Spinal cord (tissue), 9 donors: ENCODE measurements at regions not wholly inside any gene's neighbourhood (a gene's known extent, or its start where the extent isn't known, plus 50 kb on each side); places are given as distances from the start of the nearest gene placed in this dataset.
"Not testable (repeated sequence)": the region's sequence is repeated elsewhere in the genome, so short reads cannot be mapped to it uniquely, and the experiment has no call there.

Experiments
- DNase-seq, 6 donors: peaks; one replicate each; pipeline versions ENCODE4 v3.0.0 to v3.0.0-alpha.2; 2013 to 2015; ENCODE audit warnings: low spot score in 6 of 6, low read depth in 4 of 6
- H3K27ac ChIP-seq: one replicate; pipeline ENCODE4 v1.5.1; 2013; ENCODE audit warnings: low read depth, low read length, control low read depth
- H3K27me3 ChIP-seq: one replicate; pipeline ENCODE4 v1.6.1; 2013; ENCODE audit warnings: low read length; ENCODE audit not compliant: control insufficient read depth, insufficient read depth
- H3K36me3 ChIP-seq: one replicate; pipeline ENCODE4 v1.6.1; 2013; ENCODE audit warnings: low read length; ENCODE audit not compliant: control insufficient read depth, insufficient read depth
- H3K4me1 ChIP-seq: one replicate; pipeline ENCODE4 v1.6.1; 2013; ENCODE audit warnings: low read length; ENCODE audit not compliant: control insufficient read depth, insufficient read depth
- H3K4me3 ChIP-seq: one replicate; pipeline ENCODE4 v1.5.1; 2013; ENCODE audit warnings: low read depth, low read length, control low read depth
- H3K9me3 ChIP-seq: one replicate; pipeline ENCODE4 v1.6.1; 2013; ENCODE audit warnings: low read length; ENCODE audit not compliant: control insufficient read depth, insufficient read depth
- WGBS: methylation state at CpG from one replicate; pipeline ENCODE4 v1.1.5; 2013; ENCODE audit warnings: missing lambda C conversion rate; ENCODE audit not compliant: insufficient coverage; 5-methylcytosine and 5-hydroxymethylcytosine counted together
- donor health status: healthy.

- Histone ChIP-seq H3K4me1 (peaks cover 9% of the 10 kb centered on the region), H3K9me3 (no peaks in the 10 kb centered on the region), H3K36me3 (no peaks in the 10 kb centered on the region), H3K27ac (no peak overlapping the region), H3K4me3 (no peak overlapping the region), H3K27me3 (no peaks in the 10 kb centered on the region)
- no peak for DNase-seq
- WGBS, result 100% methylated on average over 2 of the region's 6 CpGs
Measured at GRCh38 chr4:189832528-189832927, 108.1 kb upstream of the FRG1 start.

- 65% methylated on average over 3 of the region's 4 CpGs for WGBS
- DNase-seq, result peak in 2 of 6 donors; percentile 30 to 57
Measured at GRCh38 chr4:189834616-189835015, 106.1 kb upstream of the FRG1 start.

GRCh38 chr4:189835505-189835904 lies 105.2 kb upstream of the FRG1 start:
- WGBS, result no CpG with 5 or more reads among the region's 1 CpG
- H3K27ac ChIP-seq, result no peak overlapping the region
- no peaks in the 10 kb centered on the region for H3K4me1 ChIP-seq
- no peak for DNase-seq
- no peaks in the 10 kb centered on the region for H3K27me3 ChIP-seq
- H3K4me3 ChIP-seq, result no peak overlapping the region
- no peaks in the 10 kb centered on the region for H3K9me3 ChIP-seq
- H3K36me3 ChIP-seq, result no peaks in the 10 kb centered on the region

More at GRCh38 chr4:189834616-189835015, 106.1 kb upstream of the FRG1 start:
- H3K27me3 ChIP-seq, result no peaks in the 10 kb centered on the region
- no peaks in the 10 kb centered on the region for H3K36me3 ChIP-seq
- H3K9me3 ChIP-seq, result no peaks in the 10 kb centered on the region
- no peaks in the 10 kb centered on the region for H3K4me1 ChIP-seq
- no peak overlapping the region for H3K27ac ChIP-seq
- H3K4me3 ChIP-seq, result no peak overlapping the region

- Histone ChIP-seq H3K27ac (no peak overlapping the region), H3K27me3 (no peaks in the 10 kb centered on the region), H3K9me3 (no peaks in the 10 kb centered on the region), H3K4me3 (no peak overlapping the region), H3K4me1 (no peaks in the 10 kb centered on the region), H3K36me3 (no peaks in the 10 kb centered on the region)
- 59% methylated on average over 4 of the region's 5 CpGs for WGBS
- no peak for DNase-seq
Measured at GRCh38 chr4:189837471-189837870, 103.2 kb upstream of the FRG1 start.

- H3K4me3 ChIP-seq, result no peak overlapping the region
- H3K27me3 ChIP-seq, result no peaks in the 10 kb centered on the region
- H3K9me3 ChIP-seq, result no peaks in the 10 kb centered on the region
- H3K36me3 ChIP-seq, result no peaks in the 10 kb centered on the region
- 82% methylated on average over 15 of the region's 16 CpGs for WGBS
- no peaks in the 10 kb centered on the region for H3K4me1 ChIP-seq
- no peak overlapping the region for H3K27ac ChIP-seq
- no peak for DNase-seq
Measured at GRCh38 chr4:189838821-189839497, 101.7 kb upstream of the FRG1 start.

- H3K9me3 ChIP-seq, result no peaks in the 10 kb centered on the region
- no peak for DNase-seq
- H3K4me1 ChIP-seq, result no peaks in the 10 kb centered on the region
- no peaks in the 10 kb centered on the region for H3K27me3 ChIP-seq
- no peak overlapping the region for H3K4me3 ChIP-seq
- WGBS, result 92% methylated on average over 3 of the region's 5 CpGs
- H3K36me3 ChIP-seq, result no peaks in the 10 kb centered on the region
- H3K27ac ChIP-seq, result no peak overlapping the region
Measured at GRCh38 chr4:189840356-189840755, 100.3 kb upstream of the FRG1 start.

- Histone ChIP-seq H3K9me3 (no peaks in the 10 kb centered on the region), H3K36me3 (no peaks in the 10 kb centered on the region), H3K4me3 (no peak overlapping the region), H3K27ac (no peak overlapping the region), H3K4me1 (no peaks in the 10 kb centered on the region), H3K27me3 (no peaks in the 10 kb centered on the region)
- WGBS, result 89% methylated on average over 8 of the region's 10 CpGs
- DNase-seq, result no peak
Measured at GRCh38 chr4:189843413-189844009, 97.2 kb upstream of the FRG1 start.

GRCh38 chr4:189845145-189845846 lies 95.4 kb upstream of the FRG1 start:
- Histone ChIP-seq H3K36me3 (no peaks in the 10 kb centered on the region), H3K27ac (no peak overlapping the region), H3K4me1 (no peaks in the 10 kb centered on the region), H3K4me3 (no peak overlapping the region), H3K9me3 (no peaks in the 10 kb centered on the region), H3K27me3 (no peaks in the 10 kb centered on the region)
- no CpG with 5 or more reads among the region's 2 CpGs for WGBS
- DNase-seq, result no peak

- not testable (repeated sequence) for H3K9me3 ChIP-seq, H3K4me1 ChIP-seq, H3K27ac ChIP-seq, H3K4me3 ChIP-seq, H3K27me3 ChIP-seq, DNase-seq, H3K36me3 ChIP-seq
- WGBS, result 91% methylated on average over 21 of the region's 31 CpGs
Measured at GRCh38 chr4:189846094-189846493, 94.6 kb upstream of the FRG1 start.

- not testable (repeated sequence) for H3K9me3 ChIP-seq, H3K4me1 ChIP-seq, DNase-seq, H3K36me3 ChIP-seq, H3K4me3 ChIP-seq, H3K27ac ChIP-seq, H3K27me3 ChIP-seq
- 95% methylated on average over 16 of the region's 27 CpGs for WGBS
Measured at GRCh38 chr4:189846608-189847007, 94.1 kb upstream of the FRG1 start.
